Ectodermal cell (in vitro differentiated cells): ENCODE measurements at regions not wholly inside any gene's neighbourhood (a gene's known extent, or its start where the extent isn't known, plus 50 kb on each side); places are given as distances from the start of the nearest gene placed in this dataset.

Source experiments
- H3K27ac ChIP-seq: 2 replicates; pipeline ENCODE4 v1.7.0; 2013; ENCODE audit warnings: mild to moderate bottlenecking, low read depth, low read length; ENCODE audit not compliant: insufficient read depth, poor library complexity, severe bottlenecking
- H3K27me3 ChIP-seq: 2 replicates; pipeline ENCODE4 v1.7.0; 2013; ENCODE audit warnings: mild to moderate bottlenecking, low read length; ENCODE audit not compliant: insufficient read depth, control insufficient read depth, poor library complexity, severe bottlenecking
- H3K36me3 ChIP-seq: one replicate; pipeline ENCODE4 v1.7.0; 2013; ENCODE audit warnings: low read length; ENCODE audit not compliant: control insufficient read depth, insufficient read depth
- H3K4me1 ChIP-seq: one replicate; pipeline ENCODE4 v1.7.0; 2013; ENCODE audit warnings: low read length; ENCODE audit not compliant: control insufficient read depth, insufficient read depth
- H3K4me3 ChIP-seq: 2 replicates; pipeline ENCODE4 v1.7.0; 2013; ENCODE audit warnings: low read depth, low read length, control low read depth; ENCODE audit not compliant: insufficient read depth
- H3K9me3 ChIP-seq: 2 replicates; pipeline ENCODE4 v1.7.0; 2013; ENCODE audit warnings: mild to moderate bottlenecking, low read length, moderate library complexity; ENCODE audit not compliant: control insufficient read depth
- WGBS, 2 experiments: methylation state at CpG; one replicate each; pipeline ENCODE4 v1.1.7; 2013; ENCODE audit warnings: missing lambda C conversion rate in 2 of 2; 5-methylcytosine and 5-hydroxymethylcytosine counted together

- WGBS, 2 experiments = 94 to 95% methylated on average over 30 to 31 of the region's 32 CpGs
- H3K4me3 ChIP-seq = no peak overlapping the region
- no peaks in the 10 kb centered on the region for H3K36me3 ChIP-seq
- H3K9me3 ChIP-seq = no peaks in the 10 kb centered on the region
- H3K27ac ChIP-seq = no peak overlapping the region
- no peaks in the 10 kb centered on the region for H3K27me3 ChIP-seq
- no peaks in the 10 kb centered on the region for H3K4me1 ChIP-seq
Measured at GRCh38 chr14:81668626-81669274, 135.1 kb upstream of the SEL1L start.

- H3K27me3 ChIP-seq = no peaks in the 10 kb centered on the region
- H3K9me3 ChIP-seq = no peaks in the 10 kb centered on the region
- WGBS, 2 experiments = 93 to 95% methylated on average over 2 of the region's 2 CpGs
- no peaks in the 10 kb centered on the region for H3K4me1 ChIP-seq
- no peaks in the 10 kb centered on the region for H3K36me3 ChIP-seq
- H3K4me3 ChIP-seq = no peak overlapping the region
- no peak overlapping the region for H3K27ac ChIP-seq
Measured at GRCh38 chr14:81669308-81669707, 135.7 kb upstream of the SEL1L start.

- WGBS, 2 experiments = 89 to 96% methylated on average over 2 to 3 of the region's 3 CpGs
- Histone ChIP-seq H3K27me3 (no peaks in the 10 kb centered on the region), H3K4me3 (no peak overlapping the region), H3K36me3 (no peaks in the 10 kb centered on the region), H3K4me1 (no peaks in the 10 kb centered on the region), H3K9me3 (no peaks in the 10 kb centered on the region), H3K27ac (no peak overlapping the region)
Measured at GRCh38 chr14:81673930-81674329, 140.3 kb upstream of the SEL1L start.

GRCh38 chr14:81676395-81676794 lies 142.7 kb upstream of the SEL1L start:
- no peak overlapping the region for H3K4me3 ChIP-seq
- H3K27me3 ChIP-seq = no peaks in the 10 kb centered on the region
- H3K4me1 ChIP-seq = peaks cover 4% of the 10 kb centered on the region
- no peaks in the 10 kb centered on the region for H3K9me3 ChIP-seq
- no peak overlapping the region for H3K27ac ChIP-seq
- H3K36me3 ChIP-seq = no peaks in the 10 kb centered on the region
- WGBS, 2 experiments = 95 to 100% methylated on average over 2 of the region's 2 CpGs

- no peaks in the 10 kb centered on the region for H3K36me3 ChIP-seq
- H3K4me3 ChIP-seq = no peak overlapping the region
- no peaks in the 10 kb centered on the region for H3K27me3 ChIP-seq
- WGBS, 2 experiments = 91 to 95% methylated on average over 7 of the region's 7 CpGs
- H3K4me1 ChIP-seq = peaks cover 5% of the 10 kb centered on the region
- no peaks in the 10 kb centered on the region for H3K9me3 ChIP-seq
- H3K27ac ChIP-seq = no peak overlapping the region
Measured at GRCh38 chr14:81676879-81677278, 143.2 kb upstream of the SEL1L start.

GRCh38 chr14:81677736-81678135 lies 144.1 kb upstream of the SEL1L start:
- no peaks in the 10 kb centered on the region for H3K9me3 ChIP-seq
- no peaks in the 10 kb centered on the region for H3K36me3 ChIP-seq
- no peak overlapping the region for H3K4me3 ChIP-seq
- peaks cover 10% of the 10 kb centered on the region for H3K4me1 ChIP-seq
- H3K27me3 ChIP-seq = no peaks in the 10 kb centered on the region
- WGBS, 2 experiments = 100% methylated on average over 1 of the region's 1 CpG
- no peak overlapping the region for H3K27ac ChIP-seq

- Histone ChIP-seq H3K27me3 (no peaks in the 10 kb centered on the region), H3K4me1 (peaks cover 11% of the 10 kb centered on the region), H3K27ac (no peak overlapping the region), H3K4me3 (no peak overlapping the region), H3K36me3 (no peaks in the 10 kb centered on the region), H3K9me3 (no peaks in the 10 kb centered on the region)
- 95% methylated on average over 20 of the region's 20 CpGs for WGBS, 2 experiments
Measured at GRCh38 chr14:81679226-81679625, 145.6 kb upstream of the SEL1L start.

- Histone ChIP-seq H3K4me3 (no peak overlapping the region), H3K36me3 (no peaks in the 10 kb centered on the region), H3K9me3 (no peaks in the 10 kb centered on the region), H3K27me3 (no peaks in the 10 kb centered on the region), H3K27ac (no peak overlapping the region), H3K4me1 (peaks cover 11% of the 10 kb centered on the region)
- WGBS, 2 experiments = 80 to 90% methylated on average over 3 of the region's 3 CpGs
Measured at GRCh38 chr14:81681541-81681940, 147.9 kb upstream of the SEL1L start.

- H3K36me3 ChIP-seq = no peaks in the 10 kb centered on the region
- H3K4me1 ChIP-seq = peaks cover 11% of the 10 kb centered on the region
- WGBS, 2 experiments = 67 to 74% methylated on average over 1 of the region's 1 CpG
- no peaks in the 10 kb centered on the region for H3K9me3 ChIP-seq
- no peak overlapping the region for H3K4me3 ChIP-seq
- H3K27me3 ChIP-seq = no peaks in the 10 kb centered on the region
- H3K27ac ChIP-seq = no peak overlapping the region
Measured at GRCh38 chr14:81682134-81682533, 148.5 kb upstream of the SEL1L start.

- WGBS, 2 experiments = 87 to 91% methylated on average over 2 of the region's 2 CpGs
- Histone ChIP-seq H3K36me3 (no peaks in the 10 kb centered on the region), H3K27ac (no peak overlapping the region), H3K4me3 (no peak overlapping the region), H3K4me1 (peaks cover 11% of the 10 kb centered on the region), H3K9me3 (no peaks in the 10 kb centered on the region), H3K27me3 (no peaks in the 10 kb centered on the region)
Measured at GRCh38 chr14:81682701-81683100, 149.0 kb upstream of the SEL1L start.

GRCh38 chr14:81684696-81685095 lies 151.0 kb upstream of the SEL1L start:
- WGBS, 2 experiments = 93 to 100% methylated on average over 1 of the region's 1 CpG
- no peak overlapping the region for H3K4me3 ChIP-seq
- H3K27ac ChIP-seq = no peak overlapping the region
- no peaks in the 10 kb centered on the region for H3K9me3 ChIP-seq
- no peaks in the 10 kb centered on the region for H3K36me3 ChIP-seq
- no peaks in the 10 kb centered on the region for H3K27me3 ChIP-seq
- peaks cover 11% of the 10 kb centered on the region for H3K4me1 ChIP-seq
